ENCODE measurements at regions not wholly inside any gene's neighbourhood (a gene's known extent, or its start where the extent isn't known, plus 50 kb on each side); places are given as distances from the start of the nearest gene placed in this dataset.
A peak's percentile ranks its signal among the peaks of the same experiment; 100 is the strongest.

DNA sequence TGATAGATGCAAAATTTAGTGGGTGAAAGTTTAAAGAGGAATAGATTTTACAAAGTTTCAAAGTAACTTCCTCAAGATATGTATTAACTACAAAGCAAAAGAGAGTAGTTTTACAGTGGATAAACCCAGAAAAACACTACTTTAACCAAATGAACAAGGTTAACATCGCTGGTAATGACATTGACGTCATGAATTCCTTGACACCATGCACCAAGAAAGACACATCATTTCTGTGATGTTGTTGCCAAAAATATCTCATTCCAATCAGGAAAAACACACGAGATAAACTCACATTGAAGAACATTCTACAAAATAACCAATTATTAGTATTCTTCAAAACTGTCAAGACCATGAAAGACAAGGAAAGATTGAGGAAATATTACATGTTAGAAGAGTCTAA lies 605.6 kb upstream of the SETBP1 start:
- FAIRE-seq: no peak

DNA sequence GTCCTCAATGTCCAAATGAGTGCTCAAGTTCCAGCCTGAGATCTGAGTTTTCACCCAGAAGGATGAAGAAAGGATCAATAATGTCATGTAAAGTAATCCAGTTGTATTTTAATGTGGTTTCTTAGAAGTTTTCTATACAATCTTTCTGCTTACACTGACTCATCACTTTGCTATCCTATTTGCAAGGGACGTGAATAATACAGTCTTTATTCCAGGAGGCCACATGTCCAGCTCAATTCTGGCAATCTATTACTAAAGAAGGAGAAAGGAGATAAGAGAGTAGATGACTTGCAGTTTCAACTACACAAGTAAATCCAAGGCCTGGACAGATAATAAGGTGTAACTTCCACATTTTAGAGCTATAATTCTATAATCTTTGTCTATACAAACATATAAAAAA lies 601.1 kb upstream of the SETBP1 start:
- no peak for FAIRE-seq

DNA sequence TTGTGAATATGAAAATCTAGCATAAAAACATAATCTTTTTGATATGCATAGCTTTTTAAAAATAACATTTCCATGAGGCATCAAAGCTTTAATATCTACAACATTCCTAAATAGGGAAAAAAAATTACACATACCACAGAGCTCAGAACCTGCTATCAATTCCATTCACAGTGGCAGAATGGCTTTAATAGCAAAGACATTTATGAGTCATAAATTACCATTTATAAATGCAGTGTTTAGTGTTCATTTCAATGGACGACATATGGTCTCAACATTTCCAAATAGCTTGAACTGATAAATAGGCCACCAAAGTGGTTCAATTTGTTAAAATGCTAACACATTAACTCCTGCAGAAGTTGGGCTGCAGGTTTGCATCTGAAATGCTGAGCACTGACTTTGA lies 600.6 kb upstream of the SETBP1 start:
- FAIRE-seq: no peak

DNA sequence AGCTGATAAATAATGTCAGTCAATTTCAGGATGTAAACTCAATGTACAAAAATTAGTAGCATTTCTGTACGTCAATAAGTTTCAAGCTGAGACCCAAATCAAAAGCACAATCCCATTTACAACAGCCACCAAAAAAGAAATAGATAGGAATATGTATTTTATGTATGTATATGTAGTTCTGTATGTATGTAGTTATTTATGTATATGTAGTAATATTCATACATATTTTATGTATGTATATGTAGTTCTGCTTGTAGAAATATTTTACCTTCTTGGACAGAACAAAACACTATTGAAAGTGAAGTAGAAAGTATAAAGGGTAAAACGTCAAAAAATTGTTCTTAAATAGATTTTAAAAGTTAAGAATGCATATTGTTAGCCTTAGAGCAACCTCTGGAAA lies 591.0 kb upstream of the SETBP1 start:
- no peak for FAIRE-seq

DNA sequence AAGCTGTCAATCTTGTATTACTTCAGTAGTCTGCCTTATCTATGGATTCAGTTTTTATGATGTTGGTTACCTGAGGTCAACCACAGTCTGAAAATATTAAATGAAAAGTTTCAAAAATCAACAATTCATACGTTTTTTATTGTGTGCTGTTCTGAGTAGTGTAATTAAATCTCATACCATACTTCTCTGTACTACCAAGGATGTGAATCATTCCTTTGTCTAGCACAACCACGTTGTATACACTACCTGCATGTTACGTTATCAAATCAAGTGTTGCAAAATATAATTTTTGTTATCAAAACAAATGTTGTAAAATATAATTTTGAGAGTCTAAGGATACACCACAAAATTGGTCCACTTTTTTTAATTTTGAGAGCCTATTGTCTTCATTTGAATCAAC lies 590.2 kb upstream of the SETBP1 start:
- FAIRE-seq: peak; percentile 43

DNA sequence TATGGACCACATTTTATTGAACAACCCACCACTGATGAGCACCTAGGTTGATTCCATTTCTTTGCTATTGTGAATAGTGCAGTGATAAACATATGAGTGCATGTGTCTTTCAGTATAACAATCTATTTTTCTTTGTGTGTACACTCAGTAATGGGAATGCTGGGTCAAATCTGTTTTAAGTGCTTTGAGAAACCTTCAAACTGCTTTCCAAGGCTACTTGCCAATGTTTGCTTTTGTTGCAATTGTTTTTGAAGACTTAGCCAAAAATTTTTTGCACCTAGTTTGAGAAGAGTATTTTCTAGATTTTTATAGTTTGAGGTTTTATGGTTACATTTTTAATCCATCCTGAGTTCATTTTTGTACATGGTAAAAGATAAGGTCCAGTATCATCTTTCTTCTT lies 587.4 kb upstream of the SETBP1 start:
- FAIRE-seq: peak; percentile 91

DNA sequence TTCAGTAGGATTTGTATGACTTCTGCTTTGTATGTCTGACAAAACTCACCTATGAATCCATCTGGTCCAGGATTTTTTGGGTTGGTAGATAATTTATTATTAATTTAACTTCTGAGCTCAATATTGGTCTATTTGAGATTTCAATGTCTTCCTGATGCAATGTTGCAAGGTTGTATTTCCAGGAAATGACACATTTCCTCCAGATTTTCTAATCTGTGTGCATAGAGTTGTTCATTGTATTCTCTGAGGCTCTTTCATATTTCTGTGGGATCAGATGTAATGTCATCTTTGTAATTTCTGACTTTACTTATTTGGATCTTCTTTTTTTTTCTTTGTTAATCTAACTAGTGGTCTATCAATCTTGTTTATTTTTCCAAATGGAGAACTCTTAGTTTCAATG lies 584.7 kb upstream of the SETBP1 start:
- FAIRE-seq: no peak

DNA sequence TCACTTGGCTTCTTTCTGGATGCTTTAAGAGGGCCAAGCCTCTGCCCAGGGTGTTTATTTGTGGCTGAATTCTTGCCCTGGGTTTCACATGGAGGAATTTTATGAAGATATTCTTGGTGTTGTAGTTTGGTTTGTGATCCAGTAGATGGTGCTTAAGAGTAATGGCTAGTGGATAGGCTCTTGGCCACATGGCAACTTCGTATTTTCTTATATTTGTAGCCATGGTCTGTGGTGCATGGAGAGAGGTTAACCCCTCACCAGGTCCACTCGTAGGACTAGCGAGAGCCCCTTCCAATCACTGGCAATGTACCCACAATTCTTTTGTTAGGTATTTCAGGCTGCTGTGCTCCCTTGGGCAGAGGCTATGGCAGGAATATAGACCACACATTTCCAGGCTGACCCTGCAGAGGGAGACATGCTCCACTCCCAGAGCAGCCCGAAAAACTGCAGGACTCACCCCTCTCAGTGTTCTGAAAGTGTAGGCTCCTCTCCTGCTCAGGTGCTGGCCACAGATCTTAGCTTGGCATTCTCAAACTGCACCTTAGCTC lies 582.1 kb upstream of the SETBP1 start:
- no peak for FAIRE-seq

DNA sequence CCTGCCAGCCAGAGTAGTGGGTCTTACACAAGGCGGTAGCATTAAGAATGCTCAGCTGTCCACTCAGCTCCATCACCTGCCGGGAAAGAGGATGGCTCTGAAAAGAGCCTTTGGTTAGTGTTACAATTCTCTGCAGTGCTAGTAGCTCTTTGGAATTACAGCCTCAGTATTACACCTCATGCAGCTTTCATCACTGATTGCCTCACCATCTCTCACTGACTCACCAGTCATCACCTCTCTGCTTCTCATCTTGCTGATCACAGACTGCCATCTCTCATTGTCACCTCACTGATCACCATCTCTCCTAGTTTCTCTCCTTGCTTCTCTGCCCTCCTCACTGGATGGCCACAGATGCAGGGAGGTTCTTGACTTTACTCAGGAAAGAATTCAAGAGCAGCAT lies 573.5 kb upstream of the SETBP1 start:
- no peak for FAIRE-seq

DNA sequence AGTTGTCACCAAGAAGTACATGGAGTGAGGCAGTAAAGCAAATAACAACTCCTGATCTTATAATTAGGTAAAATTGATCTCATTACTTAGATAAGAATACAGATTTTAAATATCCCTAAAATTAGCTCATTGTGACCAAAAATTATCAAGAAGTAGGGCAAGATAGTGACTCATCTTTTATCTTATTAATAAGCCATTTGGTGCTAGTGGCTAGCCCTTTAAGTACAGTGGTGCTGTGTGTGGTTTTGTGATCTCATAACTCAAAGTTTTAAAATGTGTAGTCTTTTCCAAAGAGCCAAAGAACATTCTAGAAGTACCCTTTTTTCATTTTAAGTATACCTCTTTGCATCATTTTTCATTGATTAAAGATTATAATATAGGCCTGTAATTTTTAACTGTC lies 569.4 kb upstream of the SETBP1 start:
- FAIRE-seq: no peak

DNA sequence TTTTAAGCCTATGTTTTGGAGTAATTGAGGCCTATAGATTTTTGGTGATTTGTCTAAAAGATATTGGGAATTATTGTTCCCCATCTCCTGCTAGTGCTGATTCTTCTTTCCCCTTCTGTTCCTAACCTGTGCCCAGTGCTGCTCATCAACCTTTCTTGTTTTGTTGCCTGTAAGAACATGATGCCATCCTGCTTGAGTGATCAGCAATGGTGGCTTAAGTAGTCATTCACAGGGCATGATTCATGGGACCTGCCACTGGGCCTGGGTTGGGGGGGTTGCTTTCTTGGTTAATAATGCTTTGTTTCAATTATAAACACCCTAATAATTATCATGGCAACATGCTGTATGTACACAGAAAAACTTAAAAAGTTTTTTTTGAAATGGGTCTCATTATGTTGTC lies 562.9 kb upstream of the SETBP1 start:
- no peak for FAIRE-seq

DNA sequence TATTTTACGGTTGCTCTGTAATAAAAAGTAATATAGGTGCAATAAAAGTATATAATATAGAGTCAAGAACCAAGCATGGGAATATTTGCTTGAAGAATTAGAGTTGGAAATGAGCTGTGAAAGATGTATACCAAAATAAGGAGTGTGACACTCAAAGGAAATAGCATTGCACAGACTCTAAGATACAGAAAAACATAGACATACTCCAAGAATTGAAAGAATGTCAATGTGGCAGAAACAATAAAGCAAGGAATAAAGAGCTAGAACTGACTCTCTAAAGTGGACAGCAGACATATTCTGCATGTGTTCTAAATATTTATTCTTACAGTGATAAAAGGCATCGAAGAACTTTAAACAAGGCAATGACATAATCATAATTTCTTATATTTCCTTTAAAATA lies 561.1 kb upstream of the SETBP1 start:
- no peak for FAIRE-seq

DNA sequence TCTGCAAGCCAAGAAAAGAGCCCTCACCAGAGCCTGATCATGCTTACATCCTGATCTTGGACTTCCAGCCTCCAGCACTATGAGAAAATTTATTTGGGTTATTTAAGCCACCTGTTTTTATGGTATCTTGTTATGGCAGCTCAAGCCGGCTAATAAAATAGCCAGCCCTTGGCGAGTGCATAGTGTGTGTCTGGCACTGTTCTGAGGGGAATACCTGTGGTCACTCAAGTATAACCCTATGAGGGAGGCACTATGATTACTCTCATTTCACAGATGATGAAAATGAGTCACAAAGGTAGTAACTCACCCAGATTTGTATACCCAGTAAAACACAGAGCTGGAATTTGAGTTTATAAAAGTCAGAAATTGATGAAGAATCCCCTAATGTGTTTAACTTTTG lies 556.9 kb upstream of the SETBP1 start:
- FAIRE-seq: no peak

DNA sequence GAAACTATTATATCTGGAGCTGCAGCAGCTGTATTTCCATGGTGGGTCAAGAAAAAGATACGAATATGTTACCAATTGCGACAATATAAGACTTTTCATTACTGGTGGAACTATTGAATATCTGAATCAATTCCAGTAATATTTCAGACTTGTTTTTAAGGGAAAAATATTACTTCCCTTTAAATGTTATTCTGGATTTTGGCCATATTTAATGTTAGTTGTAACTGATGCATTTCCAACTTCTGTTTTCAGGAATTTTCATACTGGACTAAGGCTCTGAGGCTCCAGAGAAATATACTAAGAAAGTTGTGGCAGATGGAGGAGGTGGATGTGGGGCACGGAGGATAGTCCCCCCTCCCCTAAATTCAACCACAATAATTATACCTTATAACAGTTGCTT lies 555.2 kb upstream of the SETBP1 start:
- FAIRE-seq: no peak

DNA sequence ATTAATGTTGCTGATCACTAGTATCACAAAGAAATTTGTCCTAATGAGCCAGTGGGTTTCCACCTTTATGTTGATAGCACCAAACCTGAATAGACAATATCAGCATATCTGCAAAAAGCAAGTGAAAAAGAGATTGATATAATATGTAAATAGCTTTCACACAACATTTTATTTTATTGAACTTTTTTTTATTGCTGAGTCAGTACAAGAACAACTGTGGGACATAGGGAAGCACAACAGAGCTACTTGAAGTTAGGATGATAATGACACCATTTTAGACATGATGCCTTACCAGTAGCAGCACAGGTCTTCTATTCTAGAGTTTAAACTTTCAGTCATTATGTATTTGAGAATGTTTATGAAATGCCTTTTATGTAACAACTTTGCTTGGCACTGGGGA lies 554.1 kb upstream of the SETBP1 start:
- FAIRE-seq: no peak

DNA sequence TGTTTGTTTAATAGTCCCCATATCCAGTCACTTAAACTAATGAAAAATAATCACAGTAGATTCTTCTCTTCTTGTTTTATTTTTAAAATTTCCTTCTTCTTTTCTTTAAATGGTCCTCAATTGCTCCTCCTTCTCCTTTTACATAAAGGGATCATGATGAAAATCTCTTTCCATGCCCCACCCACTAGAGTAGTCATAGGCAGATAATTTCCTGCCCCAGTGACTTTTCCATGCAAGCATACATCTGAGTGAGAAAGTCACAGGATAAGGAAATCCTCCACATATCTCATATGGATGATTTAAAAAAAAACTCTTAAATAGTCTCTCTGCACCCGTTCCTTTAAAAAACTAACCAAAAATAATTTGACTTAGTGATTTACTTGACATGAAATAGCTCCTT lies 552.3 kb upstream of the SETBP1 start:
- no peak for FAIRE-seq

DNA sequence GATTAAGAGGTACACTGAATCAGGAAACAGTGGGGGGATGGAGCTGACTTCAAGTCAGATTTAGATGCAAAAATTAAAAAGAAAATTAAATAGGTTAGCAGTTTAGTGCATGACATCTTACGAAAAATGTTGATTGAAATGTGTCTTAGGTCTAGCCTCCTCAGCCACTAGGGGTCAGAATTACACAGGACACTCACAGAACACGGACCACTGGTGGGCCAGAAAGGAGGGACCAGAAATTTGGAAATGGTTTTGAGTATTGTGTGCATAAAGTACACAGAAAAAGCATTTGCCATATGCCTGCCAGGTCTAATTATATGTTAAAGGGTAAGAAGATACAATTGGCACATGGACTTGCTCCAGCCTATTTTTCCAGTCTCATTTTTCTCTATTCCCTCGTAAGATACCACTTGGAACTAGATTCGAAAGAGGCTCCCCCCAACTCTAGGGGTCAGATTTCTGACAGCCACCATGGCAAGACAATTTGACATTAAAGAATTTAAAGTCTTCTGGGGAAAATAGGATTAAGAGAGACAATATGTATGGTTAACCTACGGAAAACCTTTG lies 550.2 kb upstream of the SETBP1 start:
- no peak for FAIRE-seq

DNA sequence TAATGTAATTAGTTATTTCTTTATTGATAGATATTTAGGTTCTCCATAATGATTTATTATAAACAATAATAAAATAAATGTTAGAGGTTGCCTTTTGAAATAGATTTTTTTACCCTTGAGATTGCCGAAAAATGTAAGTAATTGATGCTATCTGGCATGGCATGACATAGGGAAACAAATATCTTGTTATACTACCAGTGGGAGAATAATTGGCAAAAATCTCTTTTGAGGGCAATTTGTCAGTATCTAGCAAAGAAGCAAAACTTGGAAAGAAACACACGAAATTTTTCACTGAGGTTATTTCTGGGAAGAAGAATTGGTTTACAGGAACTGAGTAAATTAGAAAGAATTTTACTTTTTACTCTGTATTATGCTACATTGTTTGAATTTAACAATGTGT lies 547.2 kb upstream of the SETBP1 start:
- no peak for FAIRE-seq

DNA sequence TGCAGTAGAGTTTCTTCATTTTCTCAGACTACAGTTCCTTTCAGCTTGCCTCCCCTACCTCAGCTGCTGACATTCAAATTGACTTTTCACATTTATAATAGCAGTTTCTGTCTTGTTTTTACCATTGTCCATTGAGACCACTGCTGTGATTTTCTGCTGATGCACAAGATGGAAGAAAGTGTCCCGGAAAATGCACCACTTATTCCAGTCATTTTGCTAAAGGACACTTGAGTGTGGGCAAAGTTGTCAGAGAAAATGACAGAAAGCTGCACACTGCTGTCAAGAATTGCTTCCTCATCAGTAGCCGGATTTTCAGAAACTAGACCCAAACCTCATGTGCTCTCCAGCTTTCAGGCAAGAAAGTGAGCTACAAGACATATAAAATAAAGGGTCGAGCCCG lies 546.2 kb upstream of the SETBP1 start:
- no peak for FAIRE-seq

DNA sequence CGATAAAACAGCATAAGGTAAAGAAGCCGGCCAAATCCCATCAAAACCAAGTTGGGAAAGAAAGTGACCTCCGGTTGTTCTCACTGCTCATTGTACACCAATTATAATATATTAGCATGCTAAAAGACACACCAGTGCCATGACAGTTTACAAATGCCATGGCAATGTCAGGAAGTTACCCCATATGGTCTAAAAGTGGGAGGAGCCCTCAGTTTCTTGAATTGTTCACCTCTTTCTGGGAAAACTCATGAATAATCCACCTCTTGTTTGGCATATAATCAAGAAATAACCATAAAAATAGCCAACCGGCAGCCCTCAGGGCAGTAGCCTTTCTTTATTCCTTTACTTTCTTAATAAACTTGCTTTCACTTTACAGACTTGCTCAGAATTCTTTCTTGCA lies 544.9 kb upstream of the SETBP1 start:
- no peak for FAIRE-seq

DNA sequence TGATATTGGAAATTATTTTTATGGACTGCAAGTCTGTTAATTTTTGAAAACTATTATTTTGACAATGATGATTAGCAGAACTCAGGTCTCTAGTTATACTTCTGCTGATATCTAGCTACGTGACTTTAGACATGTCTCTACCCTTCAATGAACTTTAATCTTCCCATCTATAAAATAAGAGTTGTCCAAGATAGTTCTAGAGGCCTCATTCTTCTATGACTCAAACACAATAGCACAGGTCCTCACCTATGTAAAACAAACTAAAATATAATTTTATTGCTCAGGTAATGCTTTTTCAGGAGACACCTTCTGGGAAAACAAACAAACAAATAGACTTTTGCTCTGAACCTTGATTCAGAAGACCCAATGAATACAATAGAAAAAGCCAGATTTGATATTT lies 544.4 kb upstream of the SETBP1 start:
- FAIRE-seq: no peak

DNA sequence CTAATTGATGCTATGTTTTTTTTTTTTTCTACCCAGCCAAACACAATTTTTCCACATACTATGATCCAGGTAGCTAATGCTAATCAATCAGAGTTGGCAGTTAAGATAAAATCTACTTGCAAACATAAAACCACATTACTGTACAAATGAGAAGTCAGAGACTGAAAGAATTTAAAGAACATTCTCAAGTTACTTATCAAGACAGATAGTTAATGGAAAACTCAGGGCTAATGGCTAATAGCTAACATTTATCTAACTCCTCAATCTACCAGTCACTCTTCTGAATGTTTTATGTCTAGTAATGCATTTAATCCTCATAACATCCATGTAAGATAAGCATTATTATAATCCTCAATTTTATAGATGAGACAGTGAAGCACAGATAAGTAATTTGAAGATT lies 537.6 kb upstream of the SETBP1 start:
- FAIRE-seq: no peak

DNA sequence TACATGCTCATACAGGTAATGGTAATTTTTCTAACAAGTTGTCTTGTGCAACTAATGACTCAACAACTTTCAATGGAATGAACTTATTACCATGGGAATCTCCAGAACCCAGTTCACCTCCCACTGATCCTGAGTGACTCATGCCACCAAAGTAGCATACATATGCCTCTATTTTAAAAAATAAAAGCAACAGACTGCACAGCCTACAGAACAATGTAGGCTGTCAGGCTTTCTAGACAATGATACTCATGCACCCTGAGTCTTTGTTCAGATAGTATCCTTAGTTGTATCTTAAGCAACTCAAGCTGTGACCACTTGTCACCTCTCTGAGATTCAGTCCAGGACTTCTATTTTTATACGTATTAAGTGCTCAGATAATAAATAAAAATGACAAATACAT lies 531.0 kb upstream of the SETBP1 start:
- FAIRE-seq: no peak

DNA sequence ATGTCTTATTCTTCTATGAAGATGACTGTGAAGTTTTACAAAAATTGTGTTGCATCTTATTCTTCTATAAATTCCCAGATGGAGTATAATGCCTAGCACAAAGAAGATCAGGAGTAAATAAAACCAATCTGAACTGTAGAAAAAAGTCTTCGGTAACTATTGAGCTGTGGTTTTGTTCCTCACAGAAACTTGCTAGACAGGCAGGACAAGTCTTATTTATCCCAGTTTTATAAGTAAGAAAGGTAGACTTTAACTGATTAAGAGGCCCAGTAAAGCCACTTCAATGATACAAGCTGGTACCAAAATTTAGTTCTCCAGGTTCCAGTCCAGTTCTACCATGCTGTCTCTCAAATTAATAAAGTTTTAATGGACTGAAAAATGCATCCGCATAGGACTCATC lies 526.7 kb upstream of the SETBP1 start:
- no peak for FAIRE-seq

DNA sequence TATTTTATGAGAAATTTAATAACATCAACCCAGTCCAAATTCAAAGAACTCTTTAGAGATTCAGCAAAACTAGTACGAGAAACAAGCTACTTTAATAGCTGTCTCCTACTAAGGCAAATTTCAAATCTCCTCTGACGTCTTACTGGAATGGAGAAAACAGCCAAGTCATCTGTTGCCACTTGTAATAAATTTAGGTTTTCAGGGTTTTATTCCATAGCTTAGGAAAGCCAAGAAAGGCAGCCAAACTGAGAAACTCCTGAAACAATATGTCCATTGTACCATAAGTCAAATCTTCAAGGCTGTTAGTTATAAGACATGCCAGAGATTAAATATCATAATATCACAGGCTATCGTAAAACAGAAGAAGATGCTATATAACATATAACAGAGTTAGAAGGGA lies 524.6 kb upstream of the SETBP1 start:
- FAIRE-seq: no peak

Measured in endometrium (tissue), 2 donors.